Neuronal stem cell (in vitro differentiated cells): ENCODE measurements at regions not wholly inside any gene's neighbourhood (a gene's known extent, or its start where the extent isn't known, plus 50 kb on each side); places are given as distances from the start of the nearest gene placed in this dataset.

Experiments used
- DNase-seq: peaks from one replicate; pipeline ENCODE4 v3.0.0-alpha.2; 2013; ENCODE audit warnings: low spot score
- H2AFZ ChIP-seq: one replicate; pipeline ENCODE4 v1.6.1; 2013; ENCODE audit warnings: mild to moderate bottlenecking, low read length, inconsistent platforms
- H2AK5ac ChIP-seq: 2 replicates; pipeline ENCODE4 v1.6.1; 2013; ENCODE audit warnings: low read depth, mild to moderate bottlenecking, inconsistent platforms, low read length, moderate library complexity, mixed read lengths
- H2BK120ac ChIP-seq: 2 replicates; pipeline ENCODE4 v1.6.1; 2013; ENCODE audit warnings: low read depth, mild to moderate bottlenecking, inconsistent platforms, low read length, moderate library complexity, mixed read lengths
- H2BK12ac ChIP-seq: one replicate; pipeline ENCODE4 v1.6.1; 2013; ENCODE audit warnings: low read length, inconsistent platforms
- H2BK15ac ChIP-seq: 2 replicates; pipeline ENCODE4 v1.6.1; 2013; ENCODE audit warnings: mild to moderate bottlenecking, low read length, inconsistent platforms, mixed read lengths
- H2BK5ac ChIP-seq: one replicate; pipeline ENCODE4 v1.6.1; 2013; ENCODE audit warnings: inconsistent platforms, mild to moderate bottlenecking, low read length, moderate library complexity
- H3K14ac ChIP-seq: one replicate; pipeline ENCODE4 v1.6.1; 2013; ENCODE audit warnings: low read length, inconsistent platforms
- H3K18ac ChIP-seq: 2 replicates; pipeline ENCODE4 v1.6.1; 2013; ENCODE audit warnings: low read length, inconsistent platforms
- H3K23ac ChIP-seq: 2 replicates; pipeline ENCODE4 v1.6.1; 2013; ENCODE audit warnings: low read depth, mild to moderate bottlenecking, mixed read lengths, low read length, inconsistent platforms; ENCODE audit not compliant: poor library complexity
- H3K27ac ChIP-seq: replicated peaks from 3 replicates; pipeline ENCODE4 v1.5.1; 2013; ENCODE audit warnings: low read length, inconsistent platforms
- H3K27me3 ChIP-seq, 3 experiments: 2 replicates each; pipeline ENCODE4 v1.6.1; 2013; ENCODE audit warnings: low read length in 3 of 3, mild to moderate bottlenecking in 2 of 3, inconsistent platforms in 1 of 3, low read depth in 1 of 3, mixed read lengths in 1 of 3, moderate library complexity in 1 of 3; ENCODE audit not compliant: control insufficient read depth in 3 of 3, insufficient read depth in 3 of 3
- H3K36me3 ChIP-seq, 2 donors: replicated peaks in 1 of 2; 2 replicates each; pipeline ENCODE4 v1.6.1; 2013; ENCODE audit warnings: low read length in 2 of 2; ENCODE audit not compliant: control insufficient read depth in 2 of 2, insufficient read depth in 2 of 2
- H3K4ac ChIP-seq: 2 replicates; pipeline ENCODE4 v1.6.1; 2013; ENCODE audit warnings: inconsistent platforms, mild to moderate bottlenecking, low read length, moderate library complexity
- H3K4me1 ChIP-seq, 2 donors: 1 replicate in 1 of 2; 2 replicates in 1 of 2; pipeline ENCODE4 v1.6.1; 2013; ENCODE audit warnings: low read length in 2 of 2, low read depth in 1 of 2; ENCODE audit not compliant: control insufficient read depth in 2 of 2, insufficient read depth in 1 of 2
- H3K4me2 ChIP-seq: one replicate; pipeline ENCODE4 v1.6.1; 2013; ENCODE audit warnings: mild to moderate bottlenecking, low read length, inconsistent platforms; ENCODE audit not compliant: insufficient read depth, poor library complexity, severe bottlenecking
- H3K4me3 ChIP-seq, 2 donors: 2 replicates each; pipeline ENCODE4 v1.5.1; 2013; ENCODE audit warnings: low read length in 2 of 2, mild to moderate bottlenecking in 2 of 2, inconsistent platforms in 1 of 2, moderate library complexity in 1 of 2
- H3K79me1 ChIP-seq: one replicate; pipeline ENCODE4 v1.6.1; 2013; ENCODE audit warnings: low read depth, mild to moderate bottlenecking, inconsistent platforms, low read length, moderate library complexity
- H3K9ac ChIP-seq: one replicate; pipeline ENCODE4 v1.6.1; 2013; ENCODE audit warnings: mild to moderate bottlenecking, low read depth, low read length, inconsistent platforms; ENCODE audit not compliant: poor library complexity
- H3K9me3 ChIP-seq, 2 donors: replicated peaks in 1 of 2; 2 replicates each; pipeline versions ENCODE3 to v1.6.1; 2013; ENCODE audit warnings: low read length in 2 of 2, mild to moderate bottlenecking in 2 of 2, inconsistent platforms in 1 of 2, low read depth in 1 of 2, mixed read lengths in 1 of 2, moderate library complexity in 1 of 2; ENCODE audit not compliant: control insufficient read depth in 2 of 2, insufficient read depth in 1 of 2
- H4K8ac ChIP-seq: one replicate; pipeline ENCODE4 v1.6.1; 2013; ENCODE audit warnings: low read depth, mild to moderate bottlenecking, inconsistent platforms, low read length, moderate library complexity
- H4K91ac ChIP-seq: one replicate; pipeline ENCODE4 v1.6.1; 2013; ENCODE audit warnings: low read length, low read depth, mild to moderate bottlenecking, inconsistent platforms; ENCODE audit not compliant: poor library complexity
- WGBS, 2 donors: extraction: QIAGEN DNeasy Blood & Tissue Kit; methylation state at CpG; one replicate each; pipeline ENCODE4 v1.1.7; 2013; ENCODE audit warnings: missing lambda C conversion rate in 2 of 2, mixed read lengths in 1 of 2; ENCODE audit not compliant: insufficient read length in 2 of 2, insufficient replicate concordance in 1 of 2; ENCODE audit errors: extremely low coverage in 2 of 2; 5-methylcytosine and 5-hydroxymethylcytosine counted together

- H3K27ac ChIP-seq: no peak overlapping the region
Measured at GRCh38 chr2:16033032-16033293, 92.6 kb downstream of the MYCN start.

GRCh38 chr2:16032282-16033031 is 92.1 kb downstream of the MYCN start:
- Histone ChIP-seq H2AK5ac (peak overlapping the region; percentile 80), H3K4me1 (peaks cover 26 to 38% of the 10 kb centered on the region in 2 donors), H3K18ac (no peak overlapping the region), H3K79me1 (no peaks in the 10 kb centered on the region), H3K4ac (no peak overlapping the region), H3K9me3 (no peaks in the 10 kb centered on the region), H3K23ac (no peak overlapping the region), H4K8ac (no peak overlapping the region), H2BK12ac (no peak overlapping the region), H3K4me3 (no peak overlapping the region), H4K91ac (no peak overlapping the region), H3K36me3 (no peaks in the 10 kb centered on the region), H2BK5ac (no peak overlapping the region), H2BK120ac (no peak overlapping the region), H3K27me3 (peaks cover 0 to 8% (median 0%) of the 10 kb centered on the region in 3 experiments), H3K9ac (no peak overlapping the region), H3K4me2 (no peak overlapping the region), H2AFZ (no peak overlapping the region), H2BK15ac (no peak overlapping the region), H3K14ac (no peak overlapping the region), H3K27ac (no peak overlapping the region)
- DNase-seq: no peak
- no CpG with 5 or more reads among the region's 11 CpGs for WGBS, 2 donors

More at GRCh38 chr2:16033032-16033293, 92.6 kb downstream of the MYCN start:
- no peak overlapping the region for H2AFZ ChIP-seq
- H2BK12ac ChIP-seq: no peak overlapping the region
- no peak overlapping the region for H2BK120ac ChIP-seq
- peaks cover 31 to 40% of the 10 kb centered on the region in 2 donors for H3K4me1 ChIP-seq
- H3K23ac ChIP-seq: no peak overlapping the region
- H3K18ac ChIP-seq: peak overlapping the region; percentile 24
- no peak overlapping the region for H4K8ac ChIP-seq
- no peak overlapping the region for H3K4me3 ChIP-seq
- H3K9me3 ChIP-seq: no peaks in the 10 kb centered on the region
- no peak for DNase-seq
- no CpG with 5 or more reads among the region's 4 CpGs for WGBS, 2 donors
- no peak overlapping the region for H3K4ac ChIP-seq
- no peak overlapping the region for H4K91ac ChIP-seq
- H3K36me3 ChIP-seq: no peaks in the 10 kb centered on the region
- no peak overlapping the region for H3K4me2 ChIP-seq
- no peak overlapping the region for H2BK5ac ChIP-seq
- H3K27me3 ChIP-seq: peaks cover 0 to 8% (median 0%) of the 10 kb centered on the region in 3 experiments
- H2BK15ac ChIP-seq: no peak overlapping the region
- H3K9ac ChIP-seq: no peak overlapping the region
- peak overlapping the region; percentile 80 for H2AK5ac ChIP-seq
- no peaks in the 10 kb centered on the region for H3K79me1 ChIP-seq
- no peak overlapping the region for H3K14ac ChIP-seq

- Histone ChIP-seq H3K27ac (no peak overlapping the region), H3K14ac (no peak overlapping the region), H3K4me2 (no peak overlapping the region), H2BK120ac (no peak overlapping the region), H3K18ac (no peak overlapping the region), H3K36me3 (no peaks in the 10 kb centered on the region), H3K4ac (no peak overlapping the region), H2BK12ac (no peak overlapping the region), H3K4me1 (peaks cover 26 to 40% of the 10 kb centered on the region in 2 donors), H3K4me3 (no peak overlapping the region), H3K9ac (no peak overlapping the region), H3K79me1 (no peaks in the 10 kb centered on the region), H2AK5ac (no peak overlapping the region), H2AFZ (no peak overlapping the region), H4K8ac (no peak overlapping the region), H2BK5ac (no peak overlapping the region), H3K23ac (no peak overlapping the region), H3K27me3 (peaks cover 0 to 8% (median 0%) of the 10 kb centered on the region in 3 experiments), H2BK15ac (no peak overlapping the region), H3K9me3 (no peaks in the 10 kb centered on the region), H4K91ac (no peak overlapping the region)
- DNase-seq: no peak
- WGBS, 2 donors: 100% methylated on average over 1 of the region's 8 CpGs; no CpG with 5 or more reads in 1 of the 2 donors
Measured at GRCh38 chr2:16031848-16032159, 91.5 kb downstream of the MYCN start.

- no CpG with 5 or more reads among the region's 11 CpGs for WGBS, 2 donors
- Histone ChIP-seq H2BK12ac (peak overlapping the region; percentile 77), H3K4me2 (no peak overlapping the region), H2AK5ac (no peak overlapping the region), H4K8ac (no peak overlapping the region), H3K14ac (peak overlapping the region; percentile 49), H3K4ac (no peak overlapping the region), H3K4me3 (peak overlapping the region in 1 of 2 donors; percentile 16), H3K9me3 (no peaks in the 10 kb centered on the region), H2AFZ (peak overlapping the region; percentile 9), H2BK120ac (no peak overlapping the region), H3K9ac (no peak overlapping the region), H3K4me1 (peaks cover 27 to 38% of the 10 kb centered on the region in 2 donors), H3K27ac (peak overlapping the region; percentile 73), H4K91ac (no peak overlapping the region), H3K36me3 (no peaks in the 10 kb centered on the region), H3K18ac (peak overlapping the region; percentile 89), H3K27me3 (peaks cover 0 to 12% (median 0%) of the 10 kb centered on the region in 3 experiments), H2BK15ac (peak overlapping the region; percentile 23), H3K23ac (no peak overlapping the region), H2BK5ac (peak overlapping the region; percentile 44), H3K79me1 (no peaks in the 10 kb centered on the region)
- DNase-seq: no peak
Measured at GRCh38 chr2:16031058-16031847, 90.9 kb downstream of the MYCN start.
